SU-DHL-6 (cell line): ENCODE measurements at regions not wholly inside any gene's neighbourhood (a gene's known extent, or its start where the extent isn't known, plus 50 kb on each side); places are given as distances from the start of the nearest gene placed in this dataset.

Experiments
- H2AFZ ChIP-seq: fragments of 200-600 bp; sonication (generic); 2 replicates; pipeline ENCODE4 v1.6.1; 2014; ENCODE audit warnings: low read depth, mild to moderate bottlenecking, moderate library complexity, mixed read lengths, antibody characterized with exemption, low read length; ENCODE audit not compliant: severe bottlenecking
- H3F3A ChIP-seq: fragments of 200-600 bp; shearing (Covaris generic); 2 replicates; pipeline ENCODE4 v1.6.0; 2016; ENCODE audit warnings: antibody characterized with exemption, mild to moderate bottlenecking; ENCODE audit not compliant: insufficient read depth
- H3K27ac ChIP-seq: fragments of 200-600 bp; sonication (generic); 2 replicates; pipeline ENCODE4 v1.5.1; 2016; ENCODE audit warnings: low read depth, mild to moderate bottlenecking, low read length, moderate library complexity, mixed read lengths
- H3K27me3 ChIP-seq: fragments of 200-600 bp; sonication (generic), shearing (Covaris generic); 2 replicates; pipeline ENCODE4 v1.6.0; 2014; ENCODE audit warnings: mild to moderate bottlenecking, low read length
- H3K36me3 ChIP-seq: fragments of 200-600 bp; sonication (generic); 2 replicates; pipeline ENCODE4 v1.6.1; 2014; ENCODE audit warnings: mild to moderate bottlenecking, low read length, mixed read lengths
- H3K4me2 ChIP-seq: fragments of 300-600, 200-600 bp; shearing (Covaris generic), sonication (generic); 2 replicates; pipeline ENCODE4 v1.6.0; 2014; ENCODE audit warnings: low read length, low read depth, mild to moderate bottlenecking; ENCODE audit not compliant: poor library complexity, severe bottlenecking
- H3K4me3 ChIP-seq: fragments of 200-600 bp; sonication (generic); 2 replicates; pipeline ENCODE4 v1.5.1; 2014; ENCODE audit warnings: antibody characterized with exemption, low read length, mild to moderate bottlenecking, mixed read lengths; ENCODE audit not compliant: insufficient read depth, poor library complexity, severe bottlenecking
- H3K79me2 ChIP-seq: fragments of 200-600 bp; sonication (generic); 2 replicates; pipeline ENCODE4 v1.6.1; 2014; ENCODE audit warnings: mild to moderate bottlenecking, low read length, moderate library complexity; ENCODE audit not compliant: insufficient read depth
- H3K9ac ChIP-seq: fragments of 200-600 bp; sonication (generic); 2 replicates; pipeline ENCODE4 v1.7.0; 2014; ENCODE audit warnings: mild to moderate bottlenecking, low read length
- H3K9me2 ChIP-seq: fragments of 200-600 bp; sonication (generic); replicated peaks from 2 replicates; pipeline ENCODE4 v1.6.1; 2014; ENCODE audit warnings: low read length; ENCODE audit not compliant: insufficient read depth
- H3K9me3 ChIP-seq: fragments of 200-600 bp; sonication (generic); 2 replicates; pipeline ENCODE4 v1.6.1; 2014; ENCODE audit warnings: low read length, mixed read lengths; ENCODE audit not compliant: insufficient read depth
- H4K20me1 ChIP-seq: fragments of 200-600 bp; sonication (generic); 2 replicates; pipeline ENCODE4 v1.6.1; 2014; ENCODE audit warnings: low read depth, mild to moderate bottlenecking, antibody characterized with exemption, low read length, moderate library complexity, mixed read lengths
- EZH2phosphoT487 ChIP-seq: fragments of 200-600 bp; sonication (generic), shearing (Covaris generic); conservative IDR thresholded peaks from 2 replicates; pipeline ENCODE4 v1.6.1; 2018; ENCODE audit warnings: mild to moderate bottlenecking, antibody characterized with exemption, low read length, moderate library complexity, mixed read lengths
- TF ChIP-seq, protein P1 (sequence below): fragments of 200-600 bp; sonication (generic); IDR thresholded peaks from one replicate; pipeline ENCODE4 v1.5.1; 2017; ENCODE audit warnings: antibody characterized with exemption, mild to moderate bottlenecking, low read length, moderate library complexity; ENCODE audit not compliant: insufficient read depth, poor library complexity, severe bottlenecking

DNA sequence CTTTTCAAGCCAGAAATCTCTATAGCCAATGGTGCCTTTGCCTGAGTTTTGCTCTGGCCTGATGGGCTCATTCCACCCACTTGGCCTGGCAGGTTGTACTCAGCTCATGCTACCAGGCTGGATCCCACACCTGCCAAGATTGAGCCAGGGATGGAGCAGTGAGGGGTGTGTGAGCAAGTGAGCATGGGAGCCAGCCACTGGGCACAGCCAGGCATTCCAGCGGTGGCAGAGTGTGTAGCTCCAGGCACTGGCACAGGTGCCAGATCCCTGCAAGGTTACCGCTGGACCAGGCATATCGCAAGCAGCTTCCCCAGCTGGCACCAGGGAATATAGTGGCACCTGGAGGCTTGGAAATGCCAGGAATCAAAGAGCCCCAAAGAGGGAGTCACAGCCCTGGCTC lies 2395.6 kb upstream of the C9orf72 start:
- Histone ChIP-seq H3K9me3 (no peaks in the 10 kb centered on the region), H3K9me2 (no peaks in the 10 kb centered on the region; the same call in 1 of the 2 replicates), H4K20me1 (no peaks in the 10 kb centered on the region), H3K79me2 (no peaks in the 10 kb centered on the region), H3K4me3 (no peak overlapping the region), H3K36me3 (no peaks in the 10 kb centered on the region), H3K9ac (no peak overlapping the region), H3F3A (no peaks in the 10 kb centered on the region), H3K27ac (no peak overlapping the region), H3K27me3 (no peaks in the 10 kb centered on the region), H2AFZ (no peak overlapping the region), H3K4me2 (no peak overlapping the region)
- TF ChIP-seq, protein P1, sequence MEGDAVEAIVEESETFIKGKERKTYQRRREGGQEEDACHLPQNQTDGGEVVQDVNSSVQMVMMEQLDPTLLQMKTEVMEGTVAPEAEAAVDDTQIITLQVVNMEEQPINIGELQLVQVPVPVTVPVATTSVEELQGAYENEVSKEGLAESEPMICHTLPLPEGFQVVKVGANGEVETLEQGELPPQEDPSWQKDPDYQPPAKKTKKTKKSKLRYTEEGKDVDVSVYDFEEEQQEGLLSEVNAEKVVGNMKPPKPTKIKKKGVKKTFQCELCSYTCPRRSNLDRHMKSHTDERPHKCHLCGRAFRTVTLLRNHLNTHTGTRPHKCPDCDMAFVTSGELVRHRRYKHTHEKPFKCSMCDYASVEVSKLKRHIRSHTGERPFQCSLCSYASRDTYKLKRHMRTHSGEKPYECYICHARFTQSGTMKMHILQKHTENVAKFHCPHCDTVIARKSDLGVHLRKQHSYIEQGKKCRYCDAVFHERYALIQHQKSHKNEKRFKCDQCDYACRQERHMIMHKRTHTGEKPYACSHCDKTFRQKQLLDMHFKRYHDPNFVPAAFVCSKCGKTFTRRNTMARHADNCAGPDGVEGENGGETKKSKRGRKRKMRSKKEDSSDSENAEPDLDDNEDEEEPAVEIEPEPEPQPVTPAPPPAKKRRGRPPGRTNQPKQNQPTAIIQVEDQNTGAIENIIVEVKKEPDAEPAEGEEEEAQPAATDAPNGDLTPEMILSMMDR, result no peak
- TF ChIP-seq EZH2phosphoT487, result no peak

DNA sequence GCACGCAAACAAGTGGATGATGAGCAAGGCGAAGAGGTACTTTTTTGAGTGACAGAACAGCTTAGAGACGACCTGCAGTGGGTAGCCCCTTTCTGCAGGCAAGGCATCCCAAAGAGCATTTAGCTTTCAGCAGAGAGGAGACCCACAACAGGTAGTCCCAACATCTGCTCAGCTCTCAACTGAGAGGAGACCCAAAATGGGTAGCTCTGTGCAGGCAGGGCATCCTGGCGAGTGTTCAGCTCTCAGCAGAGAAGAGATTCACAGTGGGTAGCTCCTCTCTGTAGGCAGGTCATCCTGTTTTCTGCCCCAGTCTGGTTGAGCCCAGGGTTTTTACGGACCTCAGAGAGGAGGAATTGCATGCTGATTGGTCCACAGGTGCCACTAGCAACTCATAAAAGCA lies 2396.1 kb upstream of the C9orf72 start:
- Histone ChIP-seq H3K4me3 (no peak overlapping the region), H3K4me2 (no peak overlapping the region), H3K27me3 (no peaks in the 10 kb centered on the region), H3K79me2 (no peaks in the 10 kb centered on the region), H3K9me2 (no peaks in the 10 kb centered on the region; the same call in 1 of the 2 replicates), H3K9me3 (no peaks in the 10 kb centered on the region), H4K20me1 (no peaks in the 10 kb centered on the region), H3K9ac (no peak overlapping the region), H3K36me3 (no peaks in the 10 kb centered on the region), H3K27ac (no peak overlapping the region), H3F3A (no peaks in the 10 kb centered on the region), H2AFZ (no peak overlapping the region)
- TF ChIP-seq, protein P1, result no peak
- no peak for TF ChIP-seq EZH2phosphoT487

DNA sequence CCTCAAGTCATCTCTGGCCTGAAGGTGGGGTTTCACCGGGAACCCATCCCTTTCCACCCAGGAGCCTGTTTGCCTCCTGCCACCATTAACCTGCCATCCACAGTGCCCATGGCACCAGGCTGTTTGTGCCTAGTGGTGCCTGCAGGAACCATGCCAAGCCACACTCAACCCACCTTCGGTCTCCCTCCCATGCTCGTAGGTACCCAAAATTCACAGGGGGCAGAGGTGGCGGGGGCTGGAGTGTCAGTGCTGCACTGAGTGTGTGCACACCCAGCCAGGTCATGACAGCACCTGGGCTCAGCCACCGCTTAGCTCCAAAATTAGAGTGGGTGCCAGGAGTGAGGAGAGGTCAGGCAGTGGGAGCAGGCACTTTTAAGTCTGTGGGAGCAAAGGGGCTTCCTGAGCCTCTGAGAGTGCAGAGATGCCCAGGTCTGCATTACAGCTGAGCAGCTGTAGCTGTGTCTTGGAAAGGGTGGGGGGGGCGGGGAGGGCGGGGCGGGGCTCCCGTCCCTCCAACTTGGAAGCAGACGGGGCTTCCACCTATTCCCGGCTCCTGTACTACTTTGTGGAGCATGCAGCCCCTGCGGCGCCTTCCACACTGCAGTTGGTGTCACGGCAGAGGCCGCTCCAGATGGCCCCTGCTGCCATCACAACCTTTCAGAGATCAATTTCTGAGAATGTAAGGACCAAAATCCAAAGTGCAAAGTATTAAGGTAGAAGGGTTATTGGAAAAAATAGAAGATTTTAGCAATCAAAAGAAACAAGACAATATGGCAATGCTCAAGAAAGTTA lies 2396.8 kb upstream of the C9orf72 start:
- no peak overlapping the region for H3K27ac ChIP-seq
- H3K27me3 ChIP-seq, result no peaks in the 10 kb centered on the region
- no peaks in the 10 kb centered on the region for H3F3A ChIP-seq
- H3K36me3 ChIP-seq, result no peaks in the 10 kb centered on the region
- no peaks in the 10 kb centered on the region for H3K79me2 ChIP-seq
- no peak overlapping the region for H2AFZ ChIP-seq
- no peak overlapping the region for H3K4me3 ChIP-seq
- no peak overlapping the region for H3K4me2 ChIP-seq
- H3K9me3 ChIP-seq, result no peaks in the 10 kb centered on the region
- H3K9ac ChIP-seq, result no peak overlapping the region
- H4K20me1 ChIP-seq, result no peaks in the 10 kb centered on the region
- TF ChIP-seq, protein P1, result no peak
- no peak for TF ChIP-seq EZH2phosphoT487
- no peaks in the 10 kb centered on the region; the same call in 1 of the 2 replicates for H3K9me2 ChIP-seq
